Thyroid gland (tissue), 4 donors: ENCODE measurements at regions not wholly inside any gene's neighbourhood (a gene's known extent, or its start where the extent isn't known, plus 50 kb on each side); places are given as distances from the start of the nearest gene placed in this dataset.

Source experiments
- CTCF ChIP-seq, 6 experiments: fragments of 200-600 bp in 3 of 6; fragments of 450-650 bp in 3 of 6; sonication (generic) in 3 of 6; IDR thresholded peaks; one replicate each; pipeline ENCODE4 v1.5.1; 2016 to 2019; ENCODE audit warnings: antibody characterized with exemption in 6 of 6, mild to moderate bottlenecking in 2 of 6, inconsistent platforms in 1 of 6, moderate library complexity in 1 of 6
- POLR2A ChIP-seq, 2 donors: fragments of 450-650 bp; IDR thresholded peaks; one replicate each; pipeline ENCODE4 v1.6.1; 2017; ENCODE audit warnings: antibody characterized with exemption in 2 of 2, mild to moderate bottlenecking in 2 of 2, moderate library complexity in 1 of 2

DNA sequence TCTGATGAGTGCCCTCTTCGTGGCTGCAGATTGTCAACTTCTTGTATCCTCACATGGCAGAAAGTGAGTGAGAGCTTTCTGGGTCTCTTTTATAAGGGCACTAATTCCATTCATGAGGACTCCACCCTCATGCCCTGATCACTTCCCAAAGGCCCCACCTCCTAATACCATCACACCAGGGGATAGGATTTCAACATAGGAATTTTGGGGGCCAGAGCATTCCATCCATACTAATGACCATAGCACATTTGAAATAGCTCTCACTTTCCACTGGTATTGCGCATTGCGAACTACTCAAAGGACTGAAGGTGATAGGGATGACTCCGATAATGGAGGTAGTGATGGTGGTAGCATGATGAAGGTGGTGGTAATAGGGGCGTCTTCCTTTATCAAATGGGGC lies 324.3 kb downstream of the PRL start:
- TF ChIP-seq CTCF (IDR thresholded peaks at IDR 0.05) (no peak), POLR2A (IDR thresholded peaks at IDR 0.05) (no peak)
